ENCODE measurements at regions not wholly inside any gene's neighbourhood (a gene's known extent, or its start where the extent isn't known, plus 50 kb on each side); places are given as distances from the start of the nearest gene placed in this dataset.
A peak's percentile ranks its signal among the peaks of the same experiment; 100 is the strongest.

GRCh38 chr2:198254536-198255090 lies 450.2 kb downstream of the PLCL1 start:
- no peaks in the 10 kb centered on the region for H3K79me2 ChIP-seq (ENCODE audit: control insufficient read depth, insufficient read depth, low read length)
- FAIRE-seq, result no peak

DNA sequence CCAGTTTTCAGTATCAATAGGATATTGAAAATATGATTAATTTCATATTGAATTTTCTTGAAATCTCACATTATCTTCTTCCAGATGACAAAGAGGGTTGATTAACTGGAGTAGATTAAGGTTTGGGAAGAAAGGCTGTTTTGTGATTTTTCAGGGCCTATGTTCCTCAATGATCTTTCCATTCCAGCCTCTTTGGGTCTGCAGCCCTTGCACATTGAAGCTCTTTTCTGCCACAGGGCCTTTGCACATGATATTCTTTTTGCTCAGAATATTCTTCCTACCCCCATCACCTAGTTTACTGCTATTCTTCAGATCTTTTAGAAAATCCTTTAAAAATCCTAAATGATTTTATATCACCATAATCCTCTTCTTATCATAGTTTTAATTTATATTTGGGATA lies 449.6 kb downstream of the PLCL1 start:
- H3K4me2 ChIP-seq (ENCODE audit: insufficient read depth, low read length), result no peak overlapping the region
- no peaks in the 10 kb centered on the region for H3K36me3 ChIP-seq (ENCODE audit: control insufficient read depth, insufficient read depth, low read length)
- DNase-seq (ENCODE audit: extremely low read depth in 1 of 4, low spot score in 3 of 4) (no peak), FAIRE-seq (no peak), ATAC-seq (no peak)
- no peak overlapping the region for H3K27ac ChIP-seq (ENCODE audit: extremely low read depth, low read depth, low read length)
- no peaks in the 10 kb centered on the region for H3K4me1 ChIP-seq (replicated peaks in 1 of 2; ENCODE audit: control insufficient read depth in 2 of 2, insufficient read depth in 2 of 2, low read length in 2 of 2)
- no peak overlapping the region for H3K4me3 ChIP-seq
- ChIA-PET CTCF (ENCODE audit: low intra/inter-chr PET ratio) (interaction anchor here (0.6 kb wide), 1 partner anchor 1910 kb away, joined by 3 read pairs; no protein-coding TSS in a partner anchor), POLR2A (no interaction called here)
- H3K9ac ChIP-seq (ENCODE audit: insufficient read depth in 1 of 2, low read depth in 2 of 2, low read length in 2 of 2), result no peak overlapping the region
- H2AFZ ChIP-seq (ENCODE audit: low read depth, low read length), result no peak overlapping the region
- TF ChIP-seq RBM25 (IDR thresholded peaks at IDR 0.05; ENCODE audit: low read depth, low read length, severe bottlenecking), result peak; percentile 77
- TF ChIP-seq ARHGAP35 (IDR thresholded peaks at IDR 0.05; ENCODE audit: partially characterized antibody), result no peak
- intact Hi-C loops (cut with micrococcal nuclease) (no loop called here), in situ Hi-C loops (cut with MboI) (no loop called here)
- H4K20me1 ChIP-seq (replicated peaks; ENCODE audit: control insufficient read depth, insufficient read depth, low read length), result no peaks in the 10 kb centered on the region
- peaks cover 0 to 4% of the 10 kb centered on the region in 2 experiments; a peak in 1 of 5 replicates for H3K27me3 ChIP-seq (ENCODE audit: control insufficient read depth in 2 of 2, insufficient read depth in 2 of 2, low read length in 2 of 2)
- no peaks in the 10 kb centered on the region for H3K9me1 ChIP-seq (ENCODE audit: control insufficient read depth, insufficient read depth, low read length)
- no peaks in the 10 kb centered on the region for H3K9me3 ChIP-seq (replicated peaks; ENCODE audit: control insufficient read depth, insufficient read depth, low read depth, low read length)
- H3K79me2 ChIP-seq (ENCODE audit: control insufficient read depth, insufficient read depth, low read length), result no peaks in the 10 kb centered on the region
- no TSS peak for BruUV-seq (replicated peaks)

More at GRCh38 chr2:198254536-198255090, 450.2 kb downstream of the PLCL1 start:
- H3K9me3 ChIP-seq (replicated peaks; ENCODE audit: control insufficient read depth, insufficient read depth, low read depth, low read length), result no peaks in the 10 kb centered on the region
- in situ Hi-C loops (cut with MboI), result no loop called here
- ChIA-PET POLR2A (no interaction called here), CTCF (ENCODE audit: low intra/inter-chr PET ratio) (interaction anchor here (0.6 kb wide), 1 partner anchor 1910 kb away, joined by 3 read pairs; no protein-coding TSS in a partner anchor)
- H3K4me3 ChIP-seq, result no peak overlapping the region
- intact Hi-C loops (cut with micrococcal nuclease), result no loop called here
- no peak overlapping the region for H2AFZ ChIP-seq (ENCODE audit: low read depth, low read length)
- no TSS peak for BruUV-seq (replicated peaks)
- no peaks in the 10 kb centered on the region for H4K20me1 ChIP-seq (replicated peaks; ENCODE audit: control insufficient read depth, insufficient read depth, low read length)
- DNase-seq (ENCODE audit: extremely low read depth in 1 of 4, low spot score in 3 of 4), result no peak
- no peaks in the 10 kb centered on the region for H3K36me3 ChIP-seq (ENCODE audit: control insufficient read depth, insufficient read depth, low read length)
- no peaks in the 10 kb centered on the region for H3K4me1 ChIP-seq (replicated peaks in 1 of 2; ENCODE audit: control insufficient read depth in 2 of 2, insufficient read depth in 2 of 2, low read length in 2 of 2)
- ATAC-seq, result no peak
- no peak overlapping the region for H3K27ac ChIP-seq (ENCODE audit: extremely low read depth, low read depth, low read length)
- no peak overlapping the region for H3K4me2 ChIP-seq (ENCODE audit: insufficient read depth, low read length)
- H3K9ac ChIP-seq (ENCODE audit: insufficient read depth in 1 of 2, low read depth in 2 of 2, low read length in 2 of 2), result no peak overlapping the region
- H3K27me3 ChIP-seq (ENCODE audit: control insufficient read depth in 2 of 2, insufficient read depth in 2 of 2, low read length in 2 of 2), result peaks cover 0 to 5% of the 10 kb centered on the region in 2 experiments; a peak in 1 of 5 replicates
- TF ChIP-seq ZNF785 (CRISPR knock-in tag; IDR thresholded peaks at IDR 0.05) (no peak), YBX1 (IDR thresholded peaks at IDR 0.05) (no peak), BRCA1 (IDR thresholded peaks at IDR 0.05) (no peak), BRCA1 (CRISPR knock-in tag; IDR thresholded peaks at IDR 0.05) (no peak), GATAD2A (IDR thresholded peaks at IDR 0.05) (no peak), ZKSCAN1 (IDR thresholded peaks at IDR 0.05; ENCODE audit: low read depth, low read length) (no peak), FOXK2 (conservative IDR thresholded peaks at IDR 0.05 in 1 of 2, IDR thresholded peaks at IDR 0.05 in 1 of 2; ENCODE audit: low read depth in 2 of 2) (no peak), PHTF2 (CRISPR knock-in tag; IDR thresholded peaks at IDR 0.05) (no peak), SIRT6 (IDR thresholded peaks at IDR 0.05; ENCODE audit: low read depth, low read length) (no peak), NR2F6 (CRISPR knock-in tag; IDR thresholded peaks at IDR 0.05) (no peak), ZNF445 (CRISPR knock-in tag; IDR thresholded peaks at IDR 0.05; ENCODE audit: low read depth) (no peak), TBP (optimal IDR thresholded peaks at IDR 0.05; ENCODE audit: low read depth, low read length) (no peak)
- no peaks in the 10 kb centered on the region for H3K9me1 ChIP-seq (ENCODE audit: control insufficient read depth, insufficient read depth, low read length)
- WGBS (ENCODE audit: insufficient coverage, low coverage, missing lambda C conversion rate), result 2% methylated on average over 5 of the region's 5 CpGs
